ENCODE measurements at regions not wholly inside any gene's neighbourhood (a gene's known extent, or its start where the extent isn't known, plus 50 kb on each side); places are given as distances from the start of the nearest gene placed in this dataset.

DNA sequence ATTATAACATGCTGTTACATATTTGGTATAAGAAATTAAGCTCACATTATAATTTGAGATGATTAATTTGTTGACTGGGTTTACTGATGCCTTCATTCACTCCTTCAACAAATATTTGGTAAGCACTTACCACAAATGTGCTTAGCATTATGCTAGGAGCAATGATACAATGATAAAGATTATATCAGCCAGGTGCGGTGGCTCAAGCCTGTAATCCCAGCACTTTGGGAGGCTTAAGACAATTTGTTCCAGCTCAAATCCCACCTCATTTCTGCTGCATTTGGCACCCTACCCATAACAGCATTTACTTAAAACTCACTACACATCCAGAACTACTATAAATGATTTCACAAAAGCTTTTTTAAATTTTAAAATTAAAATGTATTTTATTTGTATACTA is 1263.6 kb upstream of the RAG2 start:
- no peak for TF ChIP-seq POLR2A (IDR thresholded peaks at IDR 0.05)
- TF ChIP-seq CTCF (IDR thresholded peaks at IDR 0.05), result no peak
